Natural killer cell (primary cell): ENCODE measurements at regions not wholly inside any gene's neighbourhood (a gene's known extent, or its start where the extent isn't known, plus 50 kb on each side); places are given as distances from the start of the nearest gene placed in this dataset.

Source experiments
- ATAC-seq, 3 donors: fragments of 150-1000 bp in 2 of 3; fragments of 200-7000 bp in 1 of 3; cut with Tn5 transposase; 1 replicate in 1 of 3; 2 replicates in 2 of 3; pipeline ENCODE4 v1.10.0; 2021; ENCODE audit warnings: mild to moderate bottlenecking in 2 of 3, moderate library complexity in 2 of 3
- DNase-seq, 2 donors: peaks; one replicate each; pipeline versions ENCODE4 v3.0.0 to v3.0.0-alpha.2; 2013 to 2021; ENCODE audit warnings: mixed read lengths in 1 of 2
- H3K27ac ChIP-seq: one replicate; pipeline ENCODE4 v1.5.1; 2013; ENCODE audit warnings: mild to moderate bottlenecking, low read length
- H3K27me3 ChIP-seq: one replicate; pipeline ENCODE4 v1.6.1; 2013; ENCODE audit warnings: low read length; ENCODE audit not compliant: control insufficient read depth, insufficient read depth
- H3K36me3 ChIP-seq: one replicate; pipeline ENCODE4 v1.6.1; 2013; ENCODE audit warnings: low read length; ENCODE audit not compliant: control insufficient read depth, insufficient read depth
- H3K4me1 ChIP-seq: one replicate; pipeline ENCODE4 v1.6.1; 2013; ENCODE audit warnings: low read length; ENCODE audit not compliant: control insufficient read depth, insufficient read depth
- H3K4me3 ChIP-seq: one replicate; pipeline ENCODE4 v1.5.1; 2013; ENCODE audit warnings: low read length
- H3K9me3 ChIP-seq: one replicate; pipeline ENCODE4 v1.6.1; 2013; ENCODE audit warnings: low read length; ENCODE audit not compliant: control insufficient read depth, insufficient read depth
- H3K27ac Mint-ChIP-seq, 2 donors: one replicate each; pipeline ENCODE4 v1.8.0; 2022; ENCODE audit warnings: mild to moderate bottlenecking in 2 of 2, mixed read lengths in 2 of 2, moderate library complexity in 1 of 2
- H3K27me3 Mint-ChIP-seq, 2 donors: one replicate each; pipeline ENCODE4 v1.8.0; 2022; ENCODE audit warnings: low read depth in 2 of 2, mixed read lengths in 2 of 2
- H3K36me3 Mint-ChIP-seq: one replicate; pipeline ENCODE4 v1.8.0; 2022; ENCODE audit warnings: mixed read lengths
- H3K4me1 Mint-ChIP-seq, 2 donors: one replicate each; pipeline ENCODE4 v1.8.0; 2022; ENCODE audit warnings: mixed read lengths in 2 of 2
- H3K4me3 Mint-ChIP-seq: one replicate; pipeline ENCODE4 v1.8.0; 2022; ENCODE audit warnings: mild to moderate bottlenecking, moderate library complexity, mixed read lengths
- H3K9me3 Mint-ChIP-seq, 2 donors: one replicate each; pipeline ENCODE4 v1.8.0; 2022; ENCODE audit warnings: mixed read lengths in 2 of 2
- WGBS: methylation state at CpG from one replicate; pipeline ENCODE4 v1.1.7; 2013; ENCODE audit warnings: missing lambda C conversion rate; ENCODE audit not compliant: insufficient coverage; 5-methylcytosine and 5-hydroxymethylcytosine counted together
- intact Hi-C: fragments of 100-400 bp; cut with micrococcal nuclease; formaldehyde crosslinking; loops from one replicate; pipeline ENCODE4 v1.14.2; 2022
- TF ChIP-seq, protein P1 (sequence below): fragments of 200-600 bp; IDR thresholded peaks from one replicate; pipeline ENCODE4 v1.8.0; 2022; ENCODE audit warnings: antibody characterized with exemption

DNA sequence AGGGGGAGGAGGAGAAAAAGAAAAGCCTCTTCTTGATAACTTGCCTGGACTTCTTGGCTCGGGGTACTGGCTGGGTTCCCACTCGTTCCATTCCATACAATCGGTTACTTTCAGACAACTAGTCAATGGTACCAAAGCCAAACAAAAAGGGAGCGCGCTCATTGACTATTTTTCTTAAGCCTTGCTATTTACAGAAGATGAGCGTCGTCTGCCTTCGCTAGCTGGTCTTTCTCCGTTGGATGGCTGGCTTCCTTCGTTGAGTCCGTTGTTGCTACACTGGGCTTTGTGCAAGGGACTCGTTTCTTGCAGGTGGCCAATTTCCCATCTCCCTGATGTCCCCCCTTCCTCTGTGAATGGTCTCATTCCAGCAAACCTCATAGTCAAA lies 260.4 kb downstream of the ZNF516 start:
- no peaks in the 10 kb centered on the region for H3K9me3 ChIP-seq
- TF ChIP-seq, protein P1, sequence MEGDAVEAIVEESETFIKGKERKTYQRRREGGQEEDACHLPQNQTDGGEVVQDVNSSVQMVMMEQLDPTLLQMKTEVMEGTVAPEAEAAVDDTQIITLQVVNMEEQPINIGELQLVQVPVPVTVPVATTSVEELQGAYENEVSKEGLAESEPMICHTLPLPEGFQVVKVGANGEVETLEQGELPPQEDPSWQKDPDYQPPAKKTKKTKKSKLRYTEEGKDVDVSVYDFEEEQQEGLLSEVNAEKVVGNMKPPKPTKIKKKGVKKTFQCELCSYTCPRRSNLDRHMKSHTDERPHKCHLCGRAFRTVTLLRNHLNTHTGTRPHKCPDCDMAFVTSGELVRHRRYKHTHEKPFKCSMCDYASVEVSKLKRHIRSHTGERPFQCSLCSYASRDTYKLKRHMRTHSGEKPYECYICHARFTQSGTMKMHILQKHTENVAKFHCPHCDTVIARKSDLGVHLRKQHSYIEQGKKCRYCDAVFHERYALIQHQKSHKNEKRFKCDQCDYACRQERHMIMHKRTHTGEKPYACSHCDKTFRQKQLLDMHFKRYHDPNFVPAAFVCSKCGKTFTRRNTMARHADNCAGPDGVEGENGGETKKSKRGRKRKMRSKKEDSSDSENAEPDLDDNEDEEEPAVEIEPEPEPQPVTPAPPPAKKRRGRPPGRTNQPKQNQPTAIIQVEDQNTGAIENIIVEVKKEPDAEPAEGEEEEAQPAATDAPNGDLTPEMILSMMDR: no peak
- H3K27me3 ChIP-seq: no peaks in the 10 kb centered on the region
- H3K36me3 ChIP-seq: no peaks in the 10 kb centered on the region
- H3K27ac Mint-ChIP-seq: no peak overlapping the region
- intact Hi-C loops: no loop called here
- WGBS: 96% methylated on average over 12 of the region's 12 CpGs
- ATAC-seq: no peak
- H3K4me3 Mint-ChIP-seq: no peak overlapping the region
- H3K36me3 Mint-ChIP-seq: peaks cover 8% of the 10 kb centered on the region
- peaks cover 0 to 5% of the 10 kb centered on the region in 2 donors for H3K9me3 Mint-ChIP-seq
- no peak for DNase-seq
- H3K27ac ChIP-seq: no peak overlapping the region
- H3K4me1 Mint-ChIP-seq: no peaks in the 10 kb centered on the region
- H3K27me3 Mint-ChIP-seq: peaks cover 8 to 26% of the 10 kb centered on the region in 2 donors
- no peak overlapping the region for H3K4me3 ChIP-seq
- H3K4me1 ChIP-seq: no peaks in the 10 kb centered on the region

GRCh38 chr18:76233876-76234675 lies 261.0 kb downstream of the ZNF516 start:
- Histone ChIP-seq H3K9me3 (no peaks in the 10 kb centered on the region), H3K27me3 (no peaks in the 10 kb centered on the region), H3K36me3 (no peaks in the 10 kb centered on the region), H3K4me3 (no peak overlapping the region), H3K27ac (no peak overlapping the region), H3K4me1 (no peaks in the 10 kb centered on the region)
- H3K4me3 Mint-ChIP-seq: no peak overlapping the region
- DNase-seq (no peak), ATAC-seq (no peak)
- peaks cover 0 to 5% of the 10 kb centered on the region in 2 donors for H3K9me3 Mint-ChIP-seq
- H3K36me3 Mint-ChIP-seq: peaks cover 8% of the 10 kb centered on the region
- peaks cover 8 to 28% of the 10 kb centered on the region in 2 donors for H3K27me3 Mint-ChIP-seq
- 55% methylated on average over 5 of the region's 5 CpGs for WGBS
- intact Hi-C loops: no loop called here
- H3K27ac Mint-ChIP-seq: no peak overlapping the region
- TF ChIP-seq, protein P1: no peak
- no peaks in the 10 kb centered on the region for H3K4me1 Mint-ChIP-seq

DNA sequence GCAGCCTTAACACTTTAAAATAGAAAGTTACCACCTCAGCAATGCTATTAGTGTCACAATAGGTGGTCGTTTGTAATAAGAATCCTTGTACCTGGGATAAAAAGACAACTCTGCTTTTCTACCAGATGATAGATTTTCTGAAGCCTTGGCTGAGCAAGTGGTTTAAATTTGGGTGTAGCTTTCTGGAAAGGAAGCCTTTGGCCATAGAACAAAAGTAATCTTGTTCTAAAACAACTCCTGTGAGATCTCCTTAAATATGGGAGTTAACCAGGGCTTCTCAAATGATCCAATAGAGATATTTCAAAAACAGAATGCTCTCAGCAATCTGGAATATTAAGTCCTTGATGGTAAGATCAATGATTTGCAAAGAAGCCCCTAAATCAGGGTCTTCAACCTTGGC lies 261.6 kb downstream of the ZNF516 start:
- no peaks in the 10 kb centered on the region for H3K4me1 Mint-ChIP-seq
- H3K9me3 Mint-ChIP-seq: peaks cover 0 to 5% of the 10 kb centered on the region in 2 donors
- Histone ChIP-seq H3K4me1 (no peaks in the 10 kb centered on the region), H3K27me3 (no peaks in the 10 kb centered on the region), H3K27ac (no peak overlapping the region), H3K4me3 (no peak overlapping the region), H3K9me3 (no peaks in the 10 kb centered on the region), H3K36me3 (no peaks in the 10 kb centered on the region)
- peaks cover 8 to 28% of the 10 kb centered on the region in 2 donors for H3K27me3 Mint-ChIP-seq
- no peak overlapping the region for H3K27ac Mint-ChIP-seq
- 50% methylated on average over 1 of the region's 1 CpG for WGBS
- peaks cover 8% of the 10 kb centered on the region for H3K36me3 Mint-ChIP-seq
- H3K4me3 Mint-ChIP-seq: no peak overlapping the region
- intact Hi-C loops: no loop called here
- TF ChIP-seq, protein P1: no peak
- ATAC-seq (no peak), DNase-seq (no peak)

DNA sequence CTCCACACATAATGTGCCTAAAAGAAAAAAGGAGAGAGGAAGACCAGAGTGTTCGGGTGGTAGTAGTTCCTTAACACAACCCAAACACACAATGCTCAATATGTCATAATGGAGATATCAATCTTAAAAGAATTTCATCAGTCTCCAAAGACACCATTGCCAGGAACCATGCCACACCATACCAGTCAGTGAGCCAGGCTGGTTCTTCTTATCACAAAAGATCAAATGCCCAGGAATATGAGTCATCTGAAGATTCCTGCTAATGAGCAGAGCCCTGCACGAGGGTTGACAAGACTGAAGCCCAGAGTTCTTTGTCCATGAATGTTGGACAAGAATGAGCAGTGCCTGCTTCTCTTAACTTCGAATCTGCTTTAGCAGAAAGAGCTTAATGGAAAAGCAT lies 262.3 kb downstream of the ZNF516 start:
- H3K9me3 Mint-ChIP-seq: peaks cover 0 to 2% of the 10 kb centered on the region in 2 donors
- TF ChIP-seq, protein P1: no peak
- H3K27ac ChIP-seq: no peak overlapping the region
- H3K36me3 ChIP-seq: no peaks in the 10 kb centered on the region
- peaks cover 8 to 28% of the 10 kb centered on the region in 2 donors for H3K27me3 Mint-ChIP-seq
- DNase-seq (no peak), ATAC-seq (no peak)
- H3K4me3 ChIP-seq: no peak overlapping the region
- WGBS: 64% methylated on average over 2 of the region's 3 CpGs
- no peaks in the 10 kb centered on the region for H3K4me1 Mint-ChIP-seq
- H3K36me3 Mint-ChIP-seq: peaks cover 5% of the 10 kb centered on the region
- H3K9me3 ChIP-seq: no peaks in the 10 kb centered on the region
- no peaks in the 10 kb centered on the region for H3K4me1 ChIP-seq
- no peak overlapping the region for H3K4me3 Mint-ChIP-seq
- H3K27ac Mint-ChIP-seq: no peak overlapping the region
- intact Hi-C loops: no loop called here
- H3K27me3 ChIP-seq: no peaks in the 10 kb centered on the region
